Activated CD8-positive, alpha-beta memory T cell treated with anti-CD3 and anti-CD28 coated beads, Interleukin-2, amount 10 ng/mL, durations not matched to agents 7 days and 5 days (primary cell): ENCODE measurements at regions not wholly inside any gene's neighbourhood (a gene's known extent, or its start where the extent isn't known, plus 50 kb on each side); places are given as distances from the start of the nearest gene placed in this dataset.
A peak's percentile ranks its signal among the peaks of the same experiment; 100 is the strongest.
"Not testable (repeated sequence)": the region's sequence is repeated elsewhere in the genome, so short reads cannot be mapped to it uniquely, and the experiment has no call there.

Experiments used
- ATAC-seq: fragments of 150-1000 bp; cut with Tn5 transposase; one replicate; pipeline ENCODE4 v1.10.0; 2021; ENCODE audit warnings: moderate library complexity
- CTCF ChIA-PET: fragments of 350-600 bp; sonication (Branson Sonifier 250); formaldehyde crosslinking; loops from one replicate; lab custom pipeline; 2021; ENCODE audit warnings: antibody characterized with exemption; lab: Charles Lee
- DNase-seq: peaks from one replicate; pipeline ENCODE4 v3.0.0-alpha.2; 2020
- H3K27ac Mint-ChIP-seq: one replicate; pipeline ENCODE4 v1.8.0; 2021; ENCODE audit warnings: mild to moderate bottlenecking, mixed read lengths
- H3K27me3 Mint-ChIP-seq: one replicate; pipeline ENCODE4 v1.8.0; 2021; ENCODE audit warnings: mixed read lengths
- H3K36me3 Mint-ChIP-seq: one replicate; pipeline ENCODE4 v1.8.0; 2021; ENCODE audit warnings: mild to moderate bottlenecking, mixed read lengths
- H3K4me1 Mint-ChIP-seq: one replicate; pipeline ENCODE4 v1.8.0; 2021; ENCODE audit warnings: mixed read lengths
- H3K4me3 Mint-ChIP-seq: one replicate; pipeline ENCODE4 v1.8.0; 2021; ENCODE audit warnings: mild to moderate bottlenecking, moderate library complexity, mixed read lengths
- H3K9me3 Mint-ChIP-seq: one replicate; pipeline ENCODE4 v1.8.0; 2022; ENCODE audit warnings: low read depth, mixed read lengths

DNA sequence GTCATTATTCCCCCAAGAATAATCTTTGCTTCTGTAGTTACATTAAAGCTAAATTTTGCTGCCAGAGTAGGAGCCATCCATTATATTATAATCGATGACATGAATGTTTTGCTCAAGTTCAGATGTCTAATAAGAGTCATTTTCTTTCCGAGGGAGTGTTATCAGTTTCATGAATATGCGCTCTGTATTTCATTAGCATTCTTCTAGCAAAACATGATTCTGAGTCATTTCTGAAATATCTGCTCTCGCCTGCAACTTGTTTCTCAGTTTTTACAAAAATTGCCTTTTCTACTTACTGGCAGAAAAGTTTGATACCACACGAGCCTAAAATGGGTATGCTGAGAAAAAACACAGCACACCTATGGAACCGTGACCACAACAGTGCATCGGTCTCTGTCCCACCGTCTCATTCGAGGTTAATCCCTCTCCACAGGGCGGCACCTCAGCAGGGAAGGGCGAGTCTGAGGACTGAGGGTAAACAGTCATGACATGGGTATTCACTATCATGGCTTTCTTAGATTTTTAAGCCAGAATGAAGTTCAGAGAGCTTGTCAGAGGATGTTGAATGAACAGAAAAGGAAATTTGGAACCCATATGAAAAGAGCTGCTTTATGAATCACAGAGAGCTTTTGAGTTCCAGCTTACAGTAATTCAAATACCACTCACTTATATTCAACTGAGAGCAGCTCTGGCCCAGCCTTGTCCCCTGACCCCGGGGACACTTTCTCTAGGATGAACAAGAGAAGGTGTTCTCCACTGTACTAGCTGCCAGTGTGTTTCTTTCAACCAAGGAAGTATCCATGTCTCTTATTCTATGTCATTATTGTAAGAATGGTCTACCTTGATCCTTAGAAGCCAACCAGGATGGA is 303.6 kb upstream of the PLGLB1 start:
- H3K27me3 Mint-ChIP-seq, DNase-seq, H3K4me3 Mint-ChIP-seq, H3K9me3 Mint-ChIP-seq, H3K36me3 Mint-ChIP-seq, CTCF ChIA-PET: not testable (repeated sequence)
- peak; percentile 63 for ATAC-seq
- Mint-ChIP-seq H3K4me1 (peaks cover 49% of the 10 kb centered on the region), H3K27ac (peak overlapping the region; percentile 96)

DNA sequence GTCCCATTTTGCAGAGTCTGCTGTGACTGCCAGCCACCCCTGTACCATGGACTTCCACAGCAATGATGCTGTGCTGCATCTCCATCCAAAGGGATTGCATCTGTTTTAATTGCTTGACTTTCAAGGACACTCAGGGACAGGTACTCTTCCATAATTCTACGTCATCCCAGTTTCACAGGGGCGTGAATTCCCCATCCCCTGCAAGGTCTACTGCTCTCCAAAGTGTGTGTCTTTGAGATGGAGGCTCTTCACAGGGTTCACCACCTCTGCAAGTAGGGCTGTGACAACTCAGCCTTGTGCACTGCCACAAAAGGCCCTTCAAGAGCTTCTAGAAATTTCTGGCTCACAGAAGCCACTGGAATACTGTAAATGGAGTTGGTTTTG is 304.3 kb upstream of the PLGLB1 start:
- H3K36me3 Mint-ChIP-seq, DNase-seq, H3K9me3 Mint-ChIP-seq, H3K27me3 Mint-ChIP-seq, ATAC-seq, CTCF ChIA-PET: not testable (repeated sequence)
- peak overlapping the region; percentile 32 for H3K4me3 Mint-ChIP-seq
- peaks cover 50% of the 10 kb centered on the region for H3K4me1 Mint-ChIP-seq
- H3K27ac Mint-ChIP-seq = peak overlapping the region; percentile 96

DNA sequence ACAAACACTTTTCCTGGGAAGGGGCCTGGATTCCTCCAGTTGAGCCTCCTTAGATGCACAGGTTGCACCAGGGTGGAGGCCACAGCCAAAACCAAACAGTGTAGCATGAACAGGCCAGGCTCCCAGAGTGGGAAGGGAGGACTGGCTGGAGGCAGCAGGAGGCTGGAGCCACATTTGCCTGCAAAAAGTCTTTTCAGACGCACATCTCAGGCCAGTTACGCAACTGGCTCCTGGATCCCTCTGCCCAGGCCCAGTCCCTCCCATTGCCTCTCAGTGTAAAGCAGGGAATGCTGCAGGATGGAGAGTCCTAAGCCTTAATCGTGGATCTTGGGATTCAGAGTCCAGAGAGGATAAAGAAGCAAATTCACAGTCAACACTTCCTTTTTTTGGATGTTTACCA is 305.1 kb upstream of the PLGLB1 start:
- H3K27me3 Mint-ChIP-seq, DNase-seq, ATAC-seq, H3K4me3 Mint-ChIP-seq, H3K36me3 Mint-ChIP-seq, H3K9me3 Mint-ChIP-seq, CTCF ChIA-PET: not testable (repeated sequence)
- H3K27ac Mint-ChIP-seq = peak overlapping the region; percentile 72
- H3K4me1 Mint-ChIP-seq = peaks cover 49% of the 10 kb centered on the region

DNA sequence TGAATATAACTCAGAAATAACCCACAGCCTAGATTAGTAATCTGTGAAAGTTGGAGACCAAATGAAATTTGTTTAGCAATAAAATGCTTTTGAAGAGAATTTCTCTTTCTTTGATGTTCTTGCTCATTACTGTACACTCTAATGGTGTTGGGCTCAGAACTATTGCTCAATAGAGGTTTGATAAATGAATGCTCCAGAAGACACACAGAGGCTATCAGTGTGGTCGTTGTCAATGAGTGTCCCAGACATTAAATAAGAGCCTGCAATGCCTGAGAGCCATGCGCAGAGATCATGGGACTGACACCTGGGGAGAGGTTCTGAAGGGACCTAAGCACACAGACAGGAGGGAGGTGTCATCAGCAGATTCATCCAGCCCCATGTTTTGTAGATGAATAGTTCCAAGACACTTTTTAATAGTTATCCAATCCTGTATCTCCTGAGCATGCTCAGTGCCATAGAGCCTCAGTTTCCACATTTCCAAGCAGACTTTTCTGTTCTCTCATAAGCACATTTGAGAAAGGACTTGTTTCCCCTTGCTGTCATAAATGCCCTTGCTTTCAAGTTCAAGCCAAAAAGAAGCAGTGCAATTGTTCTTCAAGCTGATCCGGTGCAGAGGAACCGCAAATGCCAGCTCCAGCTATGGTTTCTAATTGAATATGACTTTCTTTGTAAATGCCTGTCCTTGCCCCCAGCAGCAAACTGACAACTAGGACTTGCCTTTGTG is 306.2 kb upstream of the PLGLB1 start:
- CTCF ChIA-PET, DNase-seq, H3K9me3 Mint-ChIP-seq, H3K4me3 Mint-ChIP-seq, H3K36me3 Mint-ChIP-seq, H3K27me3 Mint-ChIP-seq: not testable (repeated sequence)
- peak; percentile 14 for ATAC-seq
- H3K4me1 Mint-ChIP-seq = peaks cover 45% of the 10 kb centered on the region
- H3K27ac Mint-ChIP-seq = peak overlapping the region; percentile 82

GRCh38 chr2:87329529-87329928 is 307.9 kb upstream of the PLGLB1 start:
- CTCF ChIA-PET, ATAC-seq, H3K27me3 Mint-ChIP-seq, DNase-seq, H3K4me3 Mint-ChIP-seq, H3K36me3 Mint-ChIP-seq, H3K9me3 Mint-ChIP-seq: not testable (repeated sequence)
- peaks cover 36% of the 10 kb centered on the region for H3K4me1 Mint-ChIP-seq
- H3K27ac Mint-ChIP-seq = peak overlapping the region; percentile 7

GRCh38 chr2:87330486-87330885 is 308.8 kb upstream of the PLGLB1 start:
- Mint-ChIP-seq H3K27ac (peak overlapping the region; percentile 71), H3K4me1 (peaks cover 42% of the 10 kb centered on the region)
- DNase-seq, H3K9me3 Mint-ChIP-seq, CTCF ChIA-PET, H3K4me3 Mint-ChIP-seq, H3K27me3 Mint-ChIP-seq, H3K36me3 Mint-ChIP-seq: not testable (repeated sequence)
- peak; percentile 72 for ATAC-seq

GRCh38 chr2:87331940-87332583 is 310.4 kb upstream of the PLGLB1 start:
- not testable (repeated sequence) for H3K36me3 Mint-ChIP-seq

GRCh38 chr2:87334888-87335287 is 313.2 kb upstream of the PLGLB1 start:
- H3K27ac Mint-ChIP-seq = peak overlapping the region; percentile 15
- peak; percentile 29 for ATAC-seq
- H3K4me1 Mint-ChIP-seq = peaks cover 29% of the 10 kb centered on the region
- H3K27me3 Mint-ChIP-seq, H3K36me3 Mint-ChIP-seq, CTCF ChIA-PET, DNase-seq, H3K9me3 Mint-ChIP-seq, H3K4me3 Mint-ChIP-seq: not testable (repeated sequence)

More at GRCh38 chr2:87331940-87332583, 310.4 kb upstream of the PLGLB1 start:
- H3K4me1 Mint-ChIP-seq = peaks cover 45% of the 10 kb centered on the region
- DNase-seq, H3K27me3 Mint-ChIP-seq, H3K4me3 Mint-ChIP-seq, H3K9me3 Mint-ChIP-seq, ATAC-seq, CTCF ChIA-PET, H3K27ac Mint-ChIP-seq: not testable (repeated sequence)

- peaks cover 32% of the 10 kb centered on the region for H3K4me1 Mint-ChIP-seq
Measured at GRCh38 chr2:87338998-87339397, 317.4 kb upstream of the PLGLB1 start.

DNA sequence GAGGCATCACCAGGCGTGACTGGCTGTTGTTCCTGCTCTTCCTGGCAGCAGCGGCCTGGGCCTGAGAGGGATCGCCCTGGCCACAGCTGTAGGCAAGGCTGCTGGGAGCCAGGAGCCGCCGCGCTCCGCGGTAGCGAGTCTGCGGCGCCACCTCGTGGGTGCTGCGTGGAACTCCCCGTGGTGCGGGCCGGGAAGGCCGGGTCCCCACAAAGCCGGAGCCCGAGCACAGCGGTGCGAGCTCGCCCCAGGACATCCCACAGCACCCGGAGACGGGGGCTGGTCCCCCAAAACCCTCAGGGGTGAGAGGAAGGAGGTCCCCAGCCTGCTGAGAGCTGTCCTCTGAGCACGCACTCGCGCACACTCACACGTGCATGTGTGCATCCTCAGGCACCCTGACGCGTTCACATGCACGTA is 320.0 kb upstream of the PLGLB1 start:
- peaks cover 18% of the 10 kb centered on the region for H3K4me1 Mint-ChIP-seq
- H3K27ac Mint-ChIP-seq, H3K4me3 Mint-ChIP-seq, H3K27me3 Mint-ChIP-seq, CTCF ChIA-PET, H3K36me3 Mint-ChIP-seq, H3K9me3 Mint-ChIP-seq: not testable (repeated sequence)
- ATAC-seq (peak; percentile 53), DNase-seq (peak; percentile 75)

More at GRCh38 chr2:87338998-87339397, 317.4 kb upstream of the PLGLB1 start:
- ATAC-seq = peak; percentile 71
- H3K4me3 Mint-ChIP-seq, H3K9me3 Mint-ChIP-seq, DNase-seq, CTCF ChIA-PET, H3K27ac Mint-ChIP-seq, H3K36me3 Mint-ChIP-seq, H3K27me3 Mint-ChIP-seq: not testable (repeated sequence)

- H3K9me3 Mint-ChIP-seq, H3K4me3 Mint-ChIP-seq, H3K36me3 Mint-ChIP-seq, H3K27me3 Mint-ChIP-seq, DNase-seq, CTCF ChIA-PET, ATAC-seq, H3K27ac Mint-ChIP-seq: not testable (repeated sequence)
- H3K4me1 Mint-ChIP-seq = peaks cover 14% of the 10 kb centered on the region
Measured at GRCh38 chr2:87342175-87342574, 320.5 kb upstream of the PLGLB1 start.

- ATAC-seq, H3K27ac Mint-ChIP-seq, DNase-seq, H3K27me3 Mint-ChIP-seq, CTCF ChIA-PET, H3K36me3 Mint-ChIP-seq, H3K9me3 Mint-ChIP-seq, H3K4me3 Mint-ChIP-seq: not testable (repeated sequence)
- peaks cover 14% of the 10 kb centered on the region for H3K4me1 Mint-ChIP-seq
Measured at GRCh38 chr2:87343347-87343746, 321.7 kb upstream of the PLGLB1 start.

DNA sequence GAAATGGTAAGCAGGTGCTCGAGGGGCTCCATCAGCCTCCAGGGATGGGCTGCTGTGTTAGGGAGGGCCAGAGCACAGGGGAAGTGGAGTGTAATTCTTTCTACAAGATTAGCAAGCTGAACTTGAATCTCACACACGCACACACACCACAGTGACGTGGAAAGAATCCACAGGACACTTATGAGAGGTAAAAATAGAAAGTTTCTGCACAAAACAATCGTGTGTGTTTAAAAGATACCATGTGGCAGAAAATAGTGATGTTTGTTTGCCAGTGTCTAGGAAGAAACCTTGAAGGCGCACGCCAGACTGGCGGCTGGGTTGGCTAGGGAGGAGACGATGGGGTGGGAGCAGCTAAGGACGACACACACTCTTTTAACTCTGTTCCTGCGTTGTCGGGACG is 323.6 kb upstream of the PLGLB1 start:
- H3K9me3 Mint-ChIP-seq, ATAC-seq, DNase-seq, H3K27ac Mint-ChIP-seq, H3K27me3 Mint-ChIP-seq, CTCF ChIA-PET, H3K36me3 Mint-ChIP-seq, H3K4me1 Mint-ChIP-seq, H3K4me3 Mint-ChIP-seq: not testable (repeated sequence)
